ENCODE measurements at regions not wholly inside any gene's neighbourhood (a gene's known extent, or its start where the extent isn't known, plus 50 kb on each side); places are given as distances from the start of the nearest gene placed in this dataset.

DNA sequence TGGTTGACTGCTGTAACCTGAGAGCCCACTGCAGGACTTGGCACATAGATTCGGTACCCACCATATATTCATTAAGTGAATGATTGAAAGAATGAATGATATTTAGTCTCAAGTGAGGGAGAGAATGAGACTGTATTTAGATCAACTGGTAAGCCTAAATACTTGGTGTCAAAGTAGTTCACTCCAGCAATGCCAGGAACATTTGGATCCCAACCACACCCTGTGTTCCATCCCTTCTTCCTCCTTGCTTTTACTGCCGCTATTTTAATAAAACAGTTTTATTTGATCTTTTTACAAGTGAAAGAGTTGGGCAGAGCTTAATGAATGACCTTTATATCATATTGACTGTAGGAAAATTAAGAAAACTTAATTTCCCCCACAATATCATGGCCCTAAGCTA is 473.6 kb upstream of the CBLB start:
- TF ChIP-seq, protein P1, sequence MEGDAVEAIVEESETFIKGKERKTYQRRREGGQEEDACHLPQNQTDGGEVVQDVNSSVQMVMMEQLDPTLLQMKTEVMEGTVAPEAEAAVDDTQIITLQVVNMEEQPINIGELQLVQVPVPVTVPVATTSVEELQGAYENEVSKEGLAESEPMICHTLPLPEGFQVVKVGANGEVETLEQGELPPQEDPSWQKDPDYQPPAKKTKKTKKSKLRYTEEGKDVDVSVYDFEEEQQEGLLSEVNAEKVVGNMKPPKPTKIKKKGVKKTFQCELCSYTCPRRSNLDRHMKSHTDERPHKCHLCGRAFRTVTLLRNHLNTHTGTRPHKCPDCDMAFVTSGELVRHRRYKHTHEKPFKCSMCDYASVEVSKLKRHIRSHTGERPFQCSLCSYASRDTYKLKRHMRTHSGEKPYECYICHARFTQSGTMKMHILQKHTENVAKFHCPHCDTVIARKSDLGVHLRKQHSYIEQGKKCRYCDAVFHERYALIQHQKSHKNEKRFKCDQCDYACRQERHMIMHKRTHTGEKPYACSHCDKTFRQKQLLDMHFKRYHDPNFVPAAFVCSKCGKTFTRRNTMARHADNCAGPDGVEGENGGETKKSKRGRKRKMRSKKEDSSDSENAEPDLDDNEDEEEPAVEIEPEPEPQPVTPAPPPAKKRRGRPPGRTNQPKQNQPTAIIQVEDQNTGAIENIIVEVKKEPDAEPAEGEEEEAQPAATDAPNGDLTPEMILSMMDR (conservative IDR thresholded peaks at IDR 0.05) = no peak
- no peak for TF ChIP-seq ZFX (IDR thresholded peaks at IDR 0.05)
